Posterior vena cava (tissue), 2 donors: ENCODE measurements at regions not wholly inside any gene's neighbourhood (a gene's known extent, or its start where the extent isn't known, plus 50 kb on each side); places are given as distances from the start of the nearest gene placed in this dataset.

Experiments
- DNase-seq: peaks from one replicate; pipeline ENCODE4 v3.0.0-alpha.2; 2020; ENCODE audit warnings: low spot score
- intact Hi-C, 2 donors: fragments of 100-400 bp; cut with DNase I; formaldehyde crosslinking; loops; one replicate each; pipeline versions ENCODE4 v1.14.1 to v1.14.2; 2022 to 2023
- donor health status: DM: yes; HTN: yes; CAD: no.
- donor health status: DM: yes; HTN: yes; CAD: no.

GRCh38 chr18:64332835-64333234 is 183.9 kb upstream of the LINC00305 start:
- intact Hi-C loops, result no loop called here
- no peak for DNase-seq

DNA sequence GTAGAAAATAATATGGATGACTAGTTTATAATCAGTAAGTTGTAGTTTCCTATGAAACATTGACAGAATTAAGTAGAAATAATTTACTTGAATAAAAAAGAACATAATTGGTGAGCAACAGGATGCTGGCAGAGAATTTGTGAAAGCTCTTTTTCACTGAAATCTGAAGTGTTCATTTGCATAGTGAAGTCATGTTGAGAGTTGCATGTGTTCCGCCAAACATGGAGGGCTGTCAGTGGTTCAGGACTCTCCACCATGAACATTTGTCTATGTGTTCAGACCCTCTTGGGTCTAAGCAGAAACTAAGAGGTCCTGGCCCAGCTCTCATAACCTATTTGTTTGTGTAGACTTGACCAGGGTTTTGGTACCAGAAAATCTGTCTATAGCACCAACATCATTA is 182.5 kb upstream of the LINC00305 start:
- intact Hi-C loops, result no loop called here
- no peak for DNase-seq

DNA sequence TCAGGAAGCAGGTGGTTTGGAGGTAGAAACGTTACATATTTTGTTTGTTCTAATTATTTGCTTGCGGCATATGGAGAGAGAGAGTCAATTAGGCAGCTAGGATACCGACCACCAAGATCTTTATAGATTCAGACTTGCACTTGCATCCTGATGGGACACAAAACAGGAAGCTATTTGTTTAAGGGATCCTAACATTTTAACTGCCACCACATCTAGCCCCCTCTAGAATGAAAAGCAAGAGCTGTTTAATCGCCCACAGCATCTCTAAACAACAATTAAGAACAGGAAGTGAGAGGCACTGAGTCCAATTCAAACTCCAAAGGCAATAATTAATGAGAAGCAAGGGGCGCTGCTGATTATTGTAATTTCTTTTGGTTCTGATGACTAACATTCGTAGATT is 182.0 kb upstream of the LINC00305 start:
- intact Hi-C loops, result no loop called here
- DNase-seq, result no peak

- intact Hi-C loops, result no loop called here
Observed at GRCh38 chr18:64330161-64330560, 181.3 kb upstream of the LINC00305 start.

GRCh38 chr18:64322189-64322588 is 173.3 kb upstream of the LINC00305 start:
- no peak for DNase-seq
- intact Hi-C loops, result no loop called here

More at GRCh38 chr18:64330161-64330560, 181.3 kb upstream of the LINC00305 start:
- no peak for DNase-seq

GRCh38 chr18:64318547-64318946 is 169.7 kb upstream of the LINC00305 start:
- intact Hi-C loops, result no loop called here

DNA sequence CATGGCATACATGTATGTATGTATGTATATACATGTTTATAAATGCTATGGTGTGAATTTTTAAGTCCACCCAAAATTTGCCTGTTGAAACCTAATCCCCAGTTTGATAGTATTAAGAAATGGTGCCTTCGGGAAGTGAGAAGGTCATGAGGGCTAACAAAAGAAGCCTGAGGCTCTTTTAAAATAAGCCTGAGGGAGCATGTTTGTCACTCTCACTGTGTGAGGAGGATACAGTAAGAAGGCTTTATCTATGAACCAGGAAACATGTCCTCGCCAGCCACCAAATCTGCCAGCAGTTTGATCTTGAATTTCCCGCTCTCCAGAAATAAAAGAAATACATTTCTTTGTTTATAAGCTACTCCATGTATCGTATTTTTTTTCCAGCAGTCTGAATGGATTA is 163.0 kb upstream of the LINC00305 start:
- no peak for DNase-seq
- intact Hi-C loops, result no loop called here

More at GRCh38 chr18:64318547-64318946, 169.7 kb upstream of the LINC00305 start:
- DNase-seq, result no peak

DNA sequence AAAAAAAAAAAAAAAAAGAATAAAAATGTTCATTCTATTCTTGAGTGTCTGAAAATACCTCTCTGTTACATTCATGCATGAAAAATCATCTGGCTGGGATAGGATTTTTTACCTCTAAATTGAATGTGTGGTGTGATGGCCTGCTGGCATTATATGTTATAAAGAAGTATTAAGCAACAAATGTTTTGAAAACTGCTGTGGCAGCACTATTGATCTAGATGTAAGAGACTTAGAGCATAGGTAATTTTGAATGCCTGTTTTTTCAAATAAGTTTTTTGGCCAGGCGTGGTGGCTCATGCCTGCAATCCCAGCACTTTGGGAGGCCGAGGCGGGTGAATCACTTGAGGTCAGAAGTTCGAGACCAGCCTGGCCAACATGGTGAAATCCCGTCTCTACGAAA is 147.0 kb upstream of the LINC00305 start:
- no peak for DNase-seq
- intact Hi-C loops, result no loop called here

- intact Hi-C loops, result no loop called here
- no peak for DNase-seq
Observed at GRCh38 chr18:64294967-64295366, 146.1 kb upstream of the LINC00305 start.

DNA sequence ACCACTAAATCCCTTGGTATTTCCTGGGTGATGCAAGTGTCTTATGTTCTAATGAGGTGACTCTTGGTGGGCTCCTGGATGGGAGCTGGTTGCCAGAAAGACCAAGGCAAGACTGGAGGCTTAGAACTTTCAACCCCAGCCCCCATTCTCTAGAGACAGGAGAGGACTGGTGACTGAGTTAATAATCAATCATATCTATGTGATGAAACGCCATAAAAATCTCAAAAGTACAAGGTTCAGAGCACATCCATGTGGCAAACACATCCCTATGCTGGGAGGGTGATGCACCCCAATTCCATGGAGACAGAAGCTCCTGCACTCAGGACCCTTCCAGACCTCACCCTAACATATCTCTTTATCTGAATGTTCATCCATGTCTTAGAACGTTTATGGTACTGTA is 139.5 kb upstream of the LINC00305 start:
- DNase-seq, result no peak
- intact Hi-C loops, result no loop called here

DNA sequence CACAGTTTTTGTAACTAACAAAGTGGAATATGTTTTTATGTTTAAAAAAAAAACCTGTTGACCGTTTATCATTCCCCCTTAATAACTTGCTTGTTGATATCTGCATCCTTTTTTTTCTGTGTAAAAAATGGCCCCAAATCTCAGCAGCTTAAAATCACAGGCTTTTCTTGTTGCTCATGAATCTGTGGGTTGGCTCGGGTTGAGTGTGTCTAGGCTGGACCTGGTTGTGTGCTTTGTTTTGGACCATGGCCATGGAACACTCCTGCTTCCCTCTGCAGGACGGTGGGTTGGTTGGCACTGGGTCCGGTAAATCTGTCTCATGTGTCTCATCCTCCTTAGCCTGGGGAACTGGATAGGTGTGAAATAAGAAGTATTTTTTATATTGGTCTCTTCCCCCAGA is 139.0 kb upstream of the LINC00305 start:
- intact Hi-C loops, result no loop called here
- DNase-seq, result no peak

DNA sequence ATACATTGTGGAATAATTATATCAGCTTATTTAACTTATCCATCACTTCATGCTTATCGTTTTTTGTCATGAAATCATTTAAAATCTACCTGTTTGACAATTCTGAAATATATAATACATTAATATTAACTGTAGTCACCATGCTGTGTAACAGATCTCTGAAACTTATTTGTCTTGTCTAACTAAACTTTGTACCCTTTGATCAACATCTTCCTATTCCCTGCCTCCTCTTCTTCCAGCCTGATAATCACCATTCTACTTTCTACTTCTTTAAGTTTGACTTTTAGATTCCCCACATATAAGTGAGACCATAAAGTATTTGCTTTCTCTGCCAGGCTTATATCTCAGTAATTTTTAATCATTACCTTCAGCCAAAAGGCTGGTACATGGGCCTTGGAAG is 134.2 kb upstream of the LINC00305 start:
- intact Hi-C loops, result no loop called here

GRCh38 chr18:64278026-64278425 is 129.1 kb upstream of the LINC00305 start:
- intact Hi-C loops, result no loop called here
- no peak for DNase-seq

More for the DNA sequence above, 134.2 kb upstream of the LINC00305 start:
- no peak for DNase-seq

DNA sequence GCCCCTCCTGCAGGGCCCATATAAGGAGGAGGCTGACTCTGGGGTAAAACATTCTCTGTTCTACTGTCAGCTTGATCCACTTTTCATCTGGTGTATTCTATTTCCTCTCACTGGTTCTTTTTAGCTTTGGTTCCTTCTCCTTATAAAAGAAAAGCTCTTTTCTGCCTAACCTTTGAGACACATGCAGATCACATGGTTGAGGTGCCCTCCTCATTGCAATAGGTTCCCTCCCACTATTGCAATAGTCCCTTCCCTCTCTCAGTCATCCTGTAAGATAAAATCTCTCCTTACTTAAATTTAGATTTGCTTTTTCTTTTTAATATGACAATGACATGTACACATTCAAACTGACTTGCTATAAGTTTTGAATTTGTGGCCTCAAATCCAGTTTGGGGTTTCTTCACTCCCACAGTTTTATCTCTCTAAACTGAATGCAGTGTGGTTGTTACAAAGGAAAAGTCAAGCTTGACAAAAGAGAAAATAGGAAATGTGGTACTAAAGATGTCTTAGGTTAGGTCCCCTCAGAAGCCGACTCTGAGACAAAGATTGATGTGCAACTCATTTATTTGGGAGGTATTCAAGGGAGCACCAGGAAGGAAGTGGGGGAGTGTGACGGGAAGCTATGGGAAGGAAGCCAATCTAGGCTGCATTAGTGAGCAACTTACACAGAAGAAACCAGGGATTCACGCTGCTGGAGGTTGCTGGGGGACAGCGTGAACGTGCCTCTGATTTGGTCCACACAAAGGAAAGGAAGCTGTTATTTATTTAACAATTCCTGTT is 127.6 kb upstream of the LINC00305 start:
- DNase-seq, result no peak
- intact Hi-C loops, result no loop called here

- intact Hi-C loops, result no loop called here
- DNase-seq, result no peak
Observed at GRCh38 chr18:64275593-64276300, 126.9 kb upstream of the LINC00305 start.

DNA sequence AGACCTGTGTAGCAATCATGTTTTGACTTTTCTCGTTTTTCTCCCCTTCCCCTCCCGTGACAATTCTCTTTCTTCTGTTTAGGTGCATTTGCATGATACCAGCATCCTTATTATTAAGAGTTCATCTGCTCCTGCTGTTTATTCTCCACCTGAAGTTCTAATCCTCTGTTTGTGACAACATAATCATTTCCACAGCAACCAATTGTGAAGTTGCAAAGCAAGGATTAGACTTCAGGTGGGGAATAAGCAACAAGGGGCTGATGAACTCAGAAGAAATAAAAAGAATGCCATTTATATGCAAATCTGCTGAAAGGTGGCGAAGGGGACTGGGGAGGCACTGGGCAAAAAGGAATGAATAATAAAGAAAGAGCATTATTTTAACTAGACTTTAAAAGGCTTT is 124.8 kb upstream of the LINC00305 start:
- no peak for DNase-seq
- intact Hi-C loops, result no loop called here

GRCh38 chr18:64271975-64272659 is 123.2 kb upstream of the LINC00305 start:
- intact Hi-C loops, result no loop called here
- no peak for DNase-seq

DNA sequence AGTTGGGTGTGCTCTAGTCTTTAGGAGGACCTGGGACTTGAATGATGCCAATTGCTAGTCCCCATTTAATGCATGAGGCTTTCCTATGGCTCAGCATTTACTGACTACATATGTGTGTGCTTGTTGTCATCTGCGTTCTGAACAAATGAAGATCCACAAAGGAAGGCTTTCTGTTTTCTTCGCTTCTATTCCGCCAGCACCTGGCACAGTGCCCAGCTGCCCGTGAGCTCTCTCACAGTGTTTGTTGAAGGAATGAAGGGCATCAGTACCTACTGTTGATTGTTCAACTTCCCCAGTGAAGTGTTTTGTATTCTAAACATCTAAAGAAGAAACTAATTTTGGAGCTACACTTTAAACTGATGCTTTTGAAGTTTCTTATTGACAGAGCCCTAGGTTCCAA is 122.4 kb upstream of the LINC00305 start:
- intact Hi-C loops, result no loop called here
- no peak for DNase-seq

GRCh38 chr18:64270608-64271007 is 121.7 kb upstream of the LINC00305 start:
- no peak for DNase-seq
- intact Hi-C loops, result no loop called here

DNA sequence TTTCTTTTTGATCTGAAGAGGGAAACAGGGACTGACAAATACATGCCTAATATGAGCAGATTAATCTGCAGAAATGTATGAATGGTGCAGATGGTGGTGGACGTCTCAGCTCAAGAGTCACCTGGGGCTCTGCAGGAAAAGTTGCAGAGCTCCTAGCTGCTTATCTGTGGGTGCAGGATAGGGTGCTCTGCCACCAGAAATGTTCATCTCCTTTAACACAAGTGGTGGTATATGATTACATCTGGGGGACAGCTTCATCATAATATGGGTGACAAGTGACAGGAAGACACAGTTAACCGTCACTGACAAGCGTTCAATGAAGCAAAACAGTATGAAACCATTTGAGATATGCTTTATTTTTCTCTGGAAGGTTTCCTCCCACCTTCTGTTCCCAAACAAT is 121.2 kb upstream of the LINC00305 start:
- intact Hi-C loops, result no loop called here
- DNase-seq, result no peak
